Panc1 (cell line): ENCODE measurements at regions not wholly inside any gene's neighbourhood (a gene's known extent, or its start where the extent isn't known, plus 50 kb on each side); places are given as distances from the start of the nearest gene placed in this dataset.
"Not testable (repeated sequence)": the region's sequence is repeated elsewhere in the genome, so short reads cannot be mapped to it uniquely, and the experiment has no call there.

ENCODE experiments used
- ATAC-seq: fragments of 200-7000 bp; cut with Tn5 transposase; 2 replicates; pipeline ENCODE4 v1.9.1; 2020; ENCODE audit warnings: mild to moderate bottlenecking, moderate library complexity
- BruUV-seq: library from RNA; stranded (reverse); fragments of 400-500 nt; replicated peaks from 2 replicates; lab custom pipeline; 2021; lab: Mats Ljungman, UMichigan
- CTCF ChIA-PET: fragments of 300-600 bp; sonication (Branson Sonifier 250); formaldehyde crosslinking; loops from one replicate; lab custom pipeline; 2022; ENCODE audit warnings: antibody characterized with exemption; lab: Charles Lee
- POLR2A ChIA-PET: fragments of 300-600 bp; sonication (Branson Sonifier 250); formaldehyde crosslinking; loops from one replicate; lab custom pipeline; 2022; ENCODE audit warnings: antibody characterized with exemption; lab: Charles Lee
- DNase-seq: peaks from one replicate; pipeline ENCODE4 v3.0.0-alpha.2; 2010; ENCODE audit warnings: low read depth, low spot score
- H3K27ac ChIP-seq: 2 replicates; pipeline ENCODE4 v1.5.1; 2011; ENCODE audit warnings: mild to moderate bottlenecking, low read length, inconsistent platforms
- H3K27me3 ChIP-seq: fragments of 200-500 bp; sonication (Bioruptor generic); 2 replicates; pipeline ENCODE4 v1.6.0; 2014; ENCODE audit warnings: low read length, inconsistent platforms; ENCODE audit not compliant: control insufficient read depth, insufficient read depth
- H3K36me3 ChIP-seq: fragments of 200-500 bp; sonication (Bioruptor generic); 2 replicates; pipeline ENCODE4 v1.5.1; 2014; ENCODE audit warnings: inconsistent platforms, mild to moderate bottlenecking, low read length, moderate library complexity; ENCODE audit not compliant: control insufficient read depth, insufficient read depth
- H3K4me1 ChIP-seq: 2 replicates; pipeline ENCODE4 v1.5.1; 2011; ENCODE audit warnings: inconsistent platforms, mild to moderate bottlenecking, low read length, moderate library complexity; ENCODE audit not compliant: control insufficient read depth, insufficient read depth
- H3K4me3 ChIP-seq, 2 experiments: 2 replicates each; pipeline ENCODE4 v1.5.1; 2011 to 2012; ENCODE audit warnings: low read depth in 2 of 2, low read length in 2 of 2, mild to moderate bottlenecking in 2 of 2, inconsistent platforms in 1 of 2, moderate library complexity in 1 of 2
- H3K9me3 ChIP-seq: fragments of 200-500 bp; sonication (Bioruptor generic); 2 replicates; pipeline ENCODE4 v1.5.1; 2014; ENCODE audit warnings: low read depth, mild to moderate bottlenecking, inconsistent platforms, low read length, moderate library complexity; ENCODE audit not compliant: control insufficient read depth, insufficient read depth
- CTCF ChIP-seq: fragments of 450-650 bp; IDR thresholded peaks from 2 replicates; pipeline ENCODE4 v1.5.1; 2017; ENCODE audit warnings: mild to moderate bottlenecking
- POLR2AphosphoS5 ChIP-seq: IDR thresholded peaks from 2 replicates; pipeline ENCODE4 v1.6.1; 2012; ENCODE audit warnings: mild to moderate bottlenecking, low read depth, low read length, moderate library complexity
- REST ChIP-seq, 2 experiments: IDR thresholded peaks; 2 replicates each; pipeline ENCODE4 v1.6.1; 2011 to 2012; ENCODE audit warnings: low read depth in 2 of 2, control low read depth in 1 of 2, low read length in 1 of 2, mild to moderate bottlenecking in 1 of 2, moderate library complexity in 1 of 2; ENCODE audit not compliant: insufficient read depth in 1 of 2
- SIN3A ChIP-seq: IDR thresholded peaks from 2 replicates; pipeline ENCODE4 v1.6.1; 2012; ENCODE audit warnings: low read depth, mild to moderate bottlenecking, low read length, moderate library complexity, borderline replicate concordance; ENCODE audit not compliant: insufficient read depth
- TCF7L2 ChIP-seq: IDR thresholded peaks from 2 replicates; pipeline ENCODE4 v1.6.1; 2011; ENCODE audit warnings: mild to moderate bottlenecking, low read depth, low read length, inconsistent platforms
- in situ Hi-C: cut with HindIII; loops from 2 replicates; pipeline ENCODE4 v1.10.0; 2016; ENCODE audit warnings: low sequenced_read_pairs, low pct_unique_long_range_greater_than_20kb
- intact Hi-C: fragments of 100-400 bp; cut with micrococcal nuclease; formaldehyde crosslinking; loops from one replicate; pipeline ENCODE4 v1.10.0; 2022; ENCODE audit not compliant: unreplicated experiment

DNA sequence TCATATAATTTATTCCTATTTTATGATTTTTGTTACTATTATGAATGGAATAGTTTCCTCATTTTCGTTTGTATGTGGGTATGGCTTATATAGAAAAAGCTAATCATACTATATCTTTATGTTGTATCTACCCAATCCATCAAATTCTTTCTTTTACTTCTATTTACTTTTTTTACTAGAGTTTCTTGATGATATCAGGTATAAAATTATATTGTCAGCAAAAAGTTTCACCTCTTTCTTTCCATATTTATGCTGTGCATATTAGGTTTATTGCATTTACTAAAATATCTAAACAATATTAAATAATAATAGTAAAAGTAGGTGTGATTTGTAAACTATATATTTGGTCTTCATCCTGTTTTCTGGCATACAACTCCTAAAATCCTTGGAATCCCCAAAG lies 146.7 kb upstream of the PLXNC1 start:
- no peak for DNase-seq
- Histone ChIP-seq H3K4me3 (no peak overlapping the region), H3K27me3 (no peaks in the 10 kb centered on the region), H3K9me3 (no peaks in the 10 kb centered on the region), H3K4me1 (no peaks in the 10 kb centered on the region), H3K27ac (no peak overlapping the region), H3K36me3 (no peaks in the 10 kb centered on the region)
- ATAC-seq = no peak
- TF ChIP-seq POLR2AphosphoS5 = no peak
- TF ChIP-seq REST (IDR thresholded peaks at IDR 0.05; ENCODE audit: insufficient read depth in 1 of 2, low read depth in 2 of 2, low read length in 1 of 2) = no peak
- no peak for TF ChIP-seq CTCF
- TF ChIP-seq SIN3A = no peak
- TF ChIP-seq TCF7L2 = no peak
- intact Hi-C loops = no loop called here
- in situ Hi-C loops = no loop called here
- no TSS peak for BruUV-seq
- POLR2A ChIA-PET = no interaction called here
- CTCF ChIA-PET = no interaction called here

DNA sequence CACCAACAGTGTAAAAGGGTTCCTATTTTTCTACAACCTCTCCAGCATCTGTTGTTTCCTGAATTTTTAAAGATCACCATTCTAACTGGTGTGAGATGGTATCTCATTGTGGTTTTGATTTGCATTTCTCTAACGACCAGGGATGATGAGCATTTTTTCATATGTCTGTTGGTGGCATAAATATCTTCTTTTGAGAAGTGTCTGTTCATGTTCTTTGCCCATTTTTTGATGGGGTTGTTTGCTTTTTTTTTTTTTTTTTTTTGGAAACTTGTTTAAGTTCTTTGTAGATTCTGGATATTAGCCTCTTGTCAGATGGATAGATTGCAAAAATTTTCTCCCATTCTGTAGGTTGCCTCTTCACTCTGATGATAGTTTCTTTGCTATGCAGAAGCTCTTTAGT lies 145.5 kb upstream of the PLXNC1 start:
- not testable (repeated sequence) for ATAC-seq

DNA sequence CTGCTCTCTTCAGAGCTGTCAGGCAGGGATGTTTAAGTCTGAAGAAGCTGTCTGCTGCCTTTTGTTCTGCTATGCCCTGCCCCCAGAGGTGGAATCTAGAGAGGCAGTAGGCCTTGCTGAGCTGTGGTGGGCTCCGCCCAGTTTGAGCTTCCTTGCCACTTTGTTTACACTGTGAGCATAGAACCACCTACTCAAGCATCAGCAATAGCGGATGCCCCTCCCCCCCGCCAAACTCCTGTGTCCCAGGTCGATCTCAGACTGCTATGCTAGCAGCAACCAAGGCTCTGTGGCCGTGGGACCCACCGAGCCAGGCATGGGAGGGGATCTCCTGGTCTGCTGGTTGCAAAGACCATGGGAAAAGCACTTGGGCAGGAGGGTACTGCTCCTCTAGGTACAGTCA lies 140.5 kb upstream of the PLXNC1 start:
- BruUV-seq, in situ Hi-C loops, ATAC-seq, H3K4me1 ChIP-seq, intact Hi-C loops, H3K9me3 ChIP-seq, H3K36me3 ChIP-seq, CTCF ChIA-PET, DNase-seq, H3K27me3 ChIP-seq, POLR2A ChIA-PET, H3K4me3 ChIP-seq, H3K27ac ChIP-seq: not testable (repeated sequence)

More for the DNA sequence above, 145.5 kb upstream of the PLXNC1 start:
- DNase-seq, BruUV-seq, H3K4me3 ChIP-seq, POLR2A ChIA-PET, H3K27me3 ChIP-seq, H3K36me3 ChIP-seq, in situ Hi-C loops, H3K4me1 ChIP-seq, H3K9me3 ChIP-seq, CTCF ChIA-PET, H3K27ac ChIP-seq, intact Hi-C loops: not testable (repeated sequence)
